Fibroblast of the conjunctiva (primary cell): ENCODE measurements at regions not wholly inside any gene's neighbourhood (a gene's known extent, or its start where the extent isn't known, plus 50 kb on each side); places are given as distances from the start of the nearest gene placed in this dataset.
"Not testable (repeated sequence)": the region's sequence is repeated elsewhere in the genome, so short reads cannot be mapped to it uniquely, and the experiment has no call there.

ENCODE experiments used
- DNase-seq: peaks from one replicate; pipeline ENCODE4 v3.0.0-alpha.2; 2010; ENCODE audit warnings: low read depth

DNA sequence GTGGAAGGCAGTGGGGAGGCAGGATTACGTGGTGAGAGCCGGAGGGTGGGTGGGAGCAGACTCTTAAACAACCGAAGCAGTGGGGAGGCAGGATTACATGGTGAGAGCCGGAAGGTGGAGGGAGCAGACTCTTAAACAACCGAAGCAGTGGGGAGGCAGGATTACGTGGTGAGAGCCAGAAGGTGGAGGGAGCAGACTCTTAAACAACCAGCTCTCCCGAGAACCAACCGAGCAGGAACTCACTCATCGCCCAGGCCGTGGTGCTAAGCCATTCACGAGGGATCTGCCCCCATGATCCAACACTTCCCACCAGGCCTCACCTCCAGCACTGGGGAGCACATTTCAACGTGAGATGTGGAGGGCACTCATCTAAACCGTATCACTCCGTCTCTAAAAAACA is 87.7 kb downstream of the RTP5 start:
- no peak for DNase-seq

DNA sequence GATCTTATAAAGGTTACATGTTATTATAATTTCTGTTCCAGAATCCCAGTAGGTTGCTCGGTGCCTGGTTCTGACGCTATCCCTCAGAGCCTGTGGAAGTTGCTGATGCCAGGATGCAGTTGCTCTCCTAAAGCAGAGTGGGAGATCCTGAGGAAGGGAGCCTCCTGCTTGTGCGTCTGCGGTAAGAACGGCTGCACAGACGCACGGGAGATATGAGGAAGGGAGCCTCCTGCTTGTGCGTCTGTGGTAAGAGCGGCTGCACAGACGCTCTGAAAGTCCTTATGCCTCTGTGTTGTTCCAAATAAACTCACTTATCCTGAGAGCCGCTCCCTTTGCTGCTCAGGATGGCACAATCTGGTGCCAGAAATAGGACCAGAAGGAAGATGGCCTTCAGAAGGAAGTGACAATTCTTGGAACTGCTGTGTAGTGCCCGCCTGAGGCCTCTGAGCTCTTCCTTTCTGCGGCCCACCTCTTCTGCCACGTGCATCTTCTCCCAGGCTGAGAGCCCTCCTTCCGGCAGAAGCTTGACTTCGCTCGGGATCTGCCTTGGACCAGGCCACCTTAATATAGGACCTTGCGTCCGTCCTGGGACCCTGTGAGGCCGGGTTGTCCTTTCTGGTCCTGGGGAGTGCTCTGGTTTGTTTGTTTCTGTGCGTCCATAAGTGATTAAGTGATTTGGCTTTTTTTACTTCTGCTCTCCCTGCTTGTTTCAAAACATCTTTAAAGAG is 89.5 kb downstream of the RTP5 start:
- DNase-seq, result no peak

DNA sequence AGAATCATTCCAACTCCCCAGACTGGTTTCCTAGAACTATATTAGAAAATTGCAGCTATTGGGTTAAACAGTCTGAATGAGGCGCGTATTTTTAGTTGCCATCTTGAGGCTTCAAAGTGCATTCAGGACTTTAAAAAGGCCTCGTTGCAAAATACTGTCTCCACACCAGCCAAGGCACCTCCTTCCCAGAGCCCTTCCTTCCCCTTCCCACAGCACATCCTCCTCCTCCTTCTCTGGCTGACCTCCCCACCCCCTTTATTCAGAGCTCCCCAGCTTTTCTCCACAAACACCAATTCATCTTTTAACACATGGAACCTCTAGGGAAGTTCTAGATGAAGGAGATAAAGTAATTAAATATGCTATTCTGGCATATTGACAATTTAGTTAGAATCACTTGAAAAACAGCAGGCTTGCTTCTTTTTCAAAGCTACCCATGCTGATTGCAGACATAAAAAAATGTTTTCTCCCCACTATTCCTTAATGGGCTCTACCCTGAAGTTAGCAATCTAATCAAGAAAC is 90.3 kb downstream of the RTP5 start:
- DNase-seq, result no peak

DNA sequence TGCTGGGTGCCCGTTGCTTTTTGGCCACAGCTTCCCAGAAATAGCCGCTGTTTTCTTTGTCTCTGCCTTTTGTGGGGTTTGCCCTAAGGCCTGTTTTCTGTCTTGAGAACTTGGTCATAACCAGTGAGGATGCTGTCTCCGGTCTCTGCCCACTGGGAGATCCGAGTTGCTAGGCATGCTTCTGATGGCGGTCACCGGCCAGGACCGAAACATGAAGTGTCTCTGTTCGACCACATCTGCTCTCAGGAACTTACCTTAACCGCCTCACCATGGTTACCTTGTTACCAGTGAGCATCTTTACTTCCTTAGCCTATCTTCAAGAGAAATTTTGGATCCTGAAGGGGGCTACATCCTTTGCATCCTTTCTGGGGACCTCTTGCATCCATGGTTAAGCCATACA is 91.9 kb downstream of the RTP5 start:
- DNase-seq, result no peak

DNA sequence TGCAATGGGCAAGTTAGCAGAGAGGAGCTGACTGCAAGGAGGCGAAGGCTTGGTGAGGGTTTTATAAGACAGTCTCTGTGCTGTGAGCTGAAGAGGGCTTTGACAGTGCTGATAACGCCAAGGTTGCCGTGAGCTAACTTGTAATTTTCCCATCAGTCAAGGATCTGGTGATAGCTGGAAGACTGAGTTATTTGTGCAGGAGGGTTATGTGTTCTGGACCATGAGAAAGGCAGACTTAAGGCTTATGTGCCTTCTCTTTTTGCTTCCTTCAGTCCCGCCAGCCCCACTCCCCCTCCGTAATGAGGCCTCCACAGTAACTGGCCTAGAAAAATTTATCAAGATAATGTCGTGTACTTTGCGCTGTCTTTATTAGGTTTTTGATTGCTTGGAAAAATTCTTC is 94.6 kb downstream of the RTP5 start:
- no peak for DNase-seq

DNA sequence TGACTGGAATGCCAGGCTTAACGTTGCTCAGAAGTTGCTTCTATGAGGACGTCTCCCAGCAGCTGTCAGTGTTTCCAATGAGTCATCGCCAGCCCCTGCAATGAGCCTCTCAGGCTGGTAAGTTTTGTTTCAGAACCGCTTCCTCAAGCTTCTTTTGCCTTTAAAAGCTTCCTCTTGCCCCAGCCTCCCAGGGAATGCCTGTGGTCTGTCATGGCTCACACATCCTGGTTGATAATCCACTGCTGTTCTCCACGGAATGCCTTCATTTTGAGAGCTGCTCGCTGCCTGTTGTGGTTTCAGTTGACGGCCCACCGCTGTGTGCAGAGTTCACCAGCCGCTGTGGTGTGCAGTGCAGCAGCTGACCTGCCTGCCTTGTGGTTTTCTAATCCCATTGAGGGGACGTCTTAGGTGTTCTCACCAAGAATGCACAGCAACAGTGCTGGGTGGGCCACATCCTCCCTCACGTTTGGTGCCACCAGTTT is 96.4 kb downstream of the RTP5 start:
- peak; percentile 90 for DNase-seq

DNA sequence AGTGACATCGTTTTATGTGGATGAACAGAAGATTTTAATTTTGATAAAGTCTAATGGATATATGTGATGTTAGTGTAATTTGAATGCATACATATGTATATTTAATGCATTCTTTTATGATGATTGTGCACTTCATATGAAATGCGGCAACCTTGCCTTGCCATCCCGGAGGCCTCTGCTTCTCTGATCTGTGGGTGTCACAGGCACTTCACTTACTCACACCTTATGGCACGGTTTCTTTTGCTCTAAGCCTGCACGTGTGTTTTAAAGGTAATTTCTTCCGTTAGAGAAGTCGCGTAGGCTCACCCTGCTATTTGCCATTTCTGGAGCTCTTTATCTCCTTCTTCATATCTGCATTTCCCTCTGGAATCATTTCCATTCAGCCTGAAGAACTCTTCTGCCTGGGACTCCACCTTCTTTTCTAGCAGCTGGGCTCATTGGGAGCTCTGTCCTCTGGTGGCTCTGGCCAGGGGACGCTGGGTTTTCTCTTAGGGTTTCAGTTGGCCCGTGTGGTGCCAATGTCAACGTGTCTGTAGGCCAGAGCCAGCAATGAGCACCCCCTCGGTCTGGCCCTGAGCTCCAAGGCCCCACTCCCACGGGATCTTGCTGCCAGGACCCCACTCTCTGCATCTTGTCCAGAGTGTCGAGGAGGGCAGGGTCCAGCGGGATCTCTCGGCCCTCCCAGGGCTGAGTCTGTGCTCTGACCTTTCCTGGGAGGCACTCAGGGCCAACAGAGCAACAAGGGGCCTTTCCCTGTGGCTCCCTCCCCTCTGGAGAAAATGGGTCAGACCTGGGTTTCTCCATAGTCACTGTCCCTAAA is 97.3 kb downstream of the RTP5 start:
- DNase-seq, result no peak

DNA sequence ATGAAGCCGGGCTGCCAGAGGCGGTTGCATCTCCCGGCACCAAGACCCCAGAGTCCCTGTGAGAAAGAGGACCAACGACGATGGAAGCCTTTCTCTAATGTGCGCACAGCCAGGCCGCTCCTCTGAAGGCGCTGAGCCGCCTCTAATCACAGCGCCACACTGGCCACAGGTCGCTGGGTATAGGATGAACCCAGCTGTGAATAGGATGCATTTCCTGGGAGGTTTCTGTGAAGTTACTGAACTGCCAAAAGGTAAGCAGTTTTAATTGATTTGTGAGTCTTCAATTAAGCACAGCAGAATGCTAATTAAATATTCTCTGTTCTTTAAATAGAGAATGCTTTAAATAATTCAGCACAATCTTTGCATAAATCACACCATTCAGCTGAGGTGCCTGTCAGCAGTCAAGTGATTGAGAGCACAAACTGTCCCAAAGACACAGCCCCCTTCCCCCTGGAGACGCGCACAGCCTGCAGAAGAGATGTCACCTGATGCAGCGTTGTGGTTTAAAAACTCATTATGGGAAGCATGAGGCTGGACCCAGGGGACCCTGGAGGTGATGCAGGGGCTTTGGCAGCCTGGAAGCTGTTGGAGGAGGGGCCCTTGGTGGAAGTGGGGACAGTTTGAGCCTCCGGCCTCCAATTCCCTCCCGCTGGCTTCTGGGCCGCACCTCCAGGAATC is 98.1 kb downstream of the RTP5 start:
- no peak for DNase-seq

DNA sequence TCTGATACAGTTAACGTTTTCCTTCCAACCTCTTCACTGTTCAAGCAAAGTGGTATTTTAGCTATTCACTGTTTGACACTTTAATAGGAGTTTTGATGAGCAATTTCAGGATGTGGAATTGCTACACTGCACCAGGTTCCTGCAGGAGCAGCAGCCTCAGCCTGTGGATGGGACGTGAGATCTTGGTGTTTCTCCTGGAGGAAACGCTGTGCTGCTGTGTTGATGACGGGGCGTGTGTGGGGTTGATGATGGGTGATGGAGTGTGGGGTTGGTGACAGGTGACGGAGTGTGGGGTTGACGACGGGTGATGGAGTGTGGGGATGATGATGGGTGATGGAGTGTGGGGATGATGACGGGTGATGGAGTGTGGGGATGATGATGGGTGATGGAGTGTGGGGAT is 98.9 kb downstream of the RTP5 start:
- no peak for DNase-seq

DNA sequence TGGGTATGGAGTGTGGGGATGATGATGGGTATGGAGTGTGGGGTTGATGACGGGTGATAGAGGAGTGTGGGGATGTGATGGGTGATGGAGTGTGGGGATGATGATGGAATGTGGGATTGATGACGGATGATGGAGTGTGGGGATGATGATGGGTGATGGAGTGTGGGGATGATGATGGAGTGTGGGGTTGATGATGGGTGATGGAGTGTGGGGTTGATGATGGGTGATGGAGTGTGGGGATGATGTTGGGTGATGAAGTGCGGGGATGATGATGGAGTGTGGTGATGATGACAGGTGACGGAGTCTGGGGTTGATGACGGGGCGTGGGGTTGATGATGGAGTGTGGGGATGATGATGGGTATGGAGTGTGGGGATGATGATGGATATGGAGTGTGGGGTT is 99.7 kb downstream of the RTP5 start:
- DNase-seq, result not testable (repeated sequence)

DNA sequence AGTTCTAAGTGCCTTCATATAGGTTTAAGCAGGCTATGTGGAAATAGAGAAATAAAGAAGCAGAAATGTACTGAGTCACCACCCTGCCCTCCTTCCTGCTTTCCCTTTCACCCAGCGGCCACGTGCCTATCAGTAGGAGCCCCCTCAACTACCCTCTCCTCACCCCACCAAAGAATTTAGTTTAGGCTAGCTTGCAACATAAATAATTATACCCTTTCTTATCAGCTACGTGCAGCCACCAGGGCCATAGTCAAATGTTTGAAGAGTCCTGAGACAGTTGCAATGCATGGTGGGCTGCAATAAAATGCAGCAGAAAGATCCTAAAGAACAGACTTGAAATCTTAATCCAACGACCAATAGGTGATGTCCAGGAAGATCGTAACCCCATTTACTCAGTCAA is 101.2 kb downstream of the RTP5 start:
- no peak for DNase-seq

DNA sequence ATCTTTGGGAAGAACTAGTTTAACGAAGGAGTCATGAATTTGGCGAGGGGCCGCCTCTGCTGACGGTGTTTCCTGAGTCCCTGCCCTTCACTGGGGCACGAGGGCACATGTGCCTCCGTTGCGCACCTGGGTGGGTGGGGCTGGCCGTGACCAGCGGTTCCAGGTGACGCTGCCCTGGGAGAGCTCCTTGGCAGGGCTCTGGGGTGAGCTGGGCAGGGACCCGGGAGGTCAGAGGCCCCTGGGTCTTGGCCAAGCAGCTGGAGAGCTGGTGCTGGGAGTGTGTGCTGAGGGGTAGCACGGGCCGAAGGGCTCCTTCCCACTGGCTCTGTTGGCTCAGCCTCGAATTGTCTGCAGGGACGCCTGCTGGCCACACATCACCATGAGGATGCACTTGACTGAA is 104.6 kb downstream of the RTP5 start:
- no peak for DNase-seq

DNA sequence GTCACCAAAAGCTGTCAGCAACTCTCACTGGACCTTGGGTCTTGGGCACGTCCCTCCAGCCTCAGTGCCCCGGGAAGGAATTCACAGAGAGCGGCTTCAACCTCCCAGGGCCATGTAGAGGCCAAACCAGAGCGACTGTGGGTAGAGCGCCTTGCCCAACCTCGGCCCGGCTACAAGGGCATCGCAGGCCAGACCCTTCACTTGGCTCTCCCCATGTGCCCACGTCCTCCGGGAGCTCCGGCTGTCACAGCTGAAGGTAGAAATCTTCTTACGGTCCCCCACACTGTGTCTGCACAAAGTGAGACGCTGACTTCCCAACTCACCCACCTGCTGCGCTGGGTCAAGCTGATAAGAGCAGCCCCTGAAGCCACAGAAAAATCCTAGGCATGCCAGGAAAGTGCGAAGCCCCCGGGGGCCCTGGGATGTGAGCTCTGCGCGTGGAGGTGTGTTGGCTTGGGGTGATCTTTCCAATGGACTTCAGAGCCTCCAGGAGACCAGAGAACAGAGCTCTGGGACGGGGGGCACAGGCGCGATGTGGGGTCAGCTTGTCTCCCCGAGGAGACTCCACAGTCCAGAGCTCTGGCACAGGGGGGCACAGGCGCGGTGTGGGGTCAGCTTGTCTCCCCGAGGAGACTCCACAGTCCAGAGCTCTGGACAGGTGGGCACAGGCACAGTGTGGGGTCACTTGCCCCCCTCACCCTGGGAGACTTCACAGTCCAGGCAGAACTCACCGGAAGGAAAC is 105.5 kb downstream of the RTP5 start:
- DNase-seq, result no peak

DNA sequence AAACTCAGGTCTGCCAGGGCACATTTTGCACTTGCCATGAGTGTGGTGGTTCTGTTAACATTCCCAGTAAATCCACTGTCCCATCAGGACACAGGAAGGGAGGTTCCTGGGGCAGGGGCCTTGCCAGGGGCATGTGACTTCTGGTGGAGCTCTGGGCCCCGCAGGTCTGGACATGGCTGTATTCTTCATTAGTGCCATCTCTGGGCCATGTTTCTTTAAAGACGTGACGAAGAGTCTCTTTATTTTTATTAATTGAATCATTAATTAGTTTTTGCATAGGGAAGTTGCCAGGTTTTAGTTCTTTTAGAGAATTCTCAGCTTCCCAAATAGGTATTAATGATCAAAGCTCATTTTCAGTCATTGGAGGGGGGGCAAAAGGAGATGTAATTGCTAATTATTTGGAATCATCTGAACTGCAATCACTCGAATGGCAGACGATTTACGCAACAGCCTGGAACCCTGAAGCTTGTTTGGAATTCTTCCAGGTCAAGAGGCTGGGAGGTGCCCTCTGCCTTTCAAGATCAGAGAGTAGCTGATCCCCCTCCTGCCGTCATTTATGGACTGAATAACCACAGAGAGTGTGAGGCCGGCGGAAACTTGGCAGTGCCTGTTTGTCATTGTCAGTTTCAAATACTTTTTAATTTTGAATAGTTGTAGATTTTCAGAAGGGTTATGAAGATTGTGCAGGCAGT is 106.2 kb downstream of the RTP5 start:
- no peak for DNase-seq

DNA sequence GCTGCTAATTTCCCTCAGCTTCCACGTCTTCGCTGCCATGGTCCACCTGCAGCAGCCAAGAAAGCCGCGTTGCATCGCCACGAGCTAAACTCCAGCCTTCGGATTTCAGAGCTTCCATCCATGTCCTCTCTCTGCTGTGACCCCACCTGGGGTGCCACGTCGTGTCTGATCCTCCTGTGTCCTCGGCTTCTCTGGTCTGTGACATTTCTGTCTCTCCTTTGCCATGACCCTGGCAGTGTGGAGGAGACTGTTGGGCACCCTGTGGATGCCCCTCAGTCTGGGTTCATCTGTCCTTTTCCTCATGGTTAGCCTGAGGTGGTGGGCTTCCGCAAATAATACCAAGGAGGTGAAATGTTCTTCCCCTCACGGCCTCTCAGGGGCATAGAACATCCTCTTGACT is 106.8 kb downstream of the RTP5 start:
- DNase-seq, result no peak

DNA sequence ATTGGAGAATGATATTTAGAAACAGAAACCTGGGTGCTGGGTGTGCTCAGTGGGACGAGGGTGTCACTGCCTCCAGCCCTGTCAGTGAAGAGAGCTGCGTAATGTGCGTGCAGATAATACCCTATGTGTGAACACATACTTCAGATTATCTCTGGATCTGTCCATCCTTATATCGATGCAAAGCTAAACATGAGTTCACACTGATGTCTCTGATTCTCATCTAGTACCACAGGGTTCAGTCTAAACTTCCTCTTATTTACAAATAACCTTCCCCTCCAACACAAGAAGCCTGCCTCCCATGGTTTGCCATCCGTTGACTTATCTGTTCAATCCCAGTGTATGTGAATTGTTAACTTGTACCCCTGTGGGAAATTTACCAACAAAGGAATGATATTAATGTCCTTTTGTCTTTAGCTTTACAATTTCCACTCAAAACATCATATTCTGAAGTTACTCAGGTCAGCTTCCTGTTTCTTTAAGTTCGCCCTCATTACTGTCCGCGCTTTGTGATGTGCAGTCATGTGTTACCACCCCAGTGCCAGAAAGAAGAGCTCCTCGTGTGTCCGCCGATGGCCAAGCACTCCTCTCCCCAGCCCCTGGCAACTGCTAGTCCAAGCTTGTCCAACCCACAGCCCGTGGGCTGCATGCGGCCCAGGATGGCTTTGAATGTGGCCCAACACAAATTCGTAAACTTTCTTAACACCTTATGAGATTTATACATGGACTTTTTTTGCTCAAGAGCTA is 108.2 kb downstream of the RTP5 start:
- DNase-seq, result no peak

DNA sequence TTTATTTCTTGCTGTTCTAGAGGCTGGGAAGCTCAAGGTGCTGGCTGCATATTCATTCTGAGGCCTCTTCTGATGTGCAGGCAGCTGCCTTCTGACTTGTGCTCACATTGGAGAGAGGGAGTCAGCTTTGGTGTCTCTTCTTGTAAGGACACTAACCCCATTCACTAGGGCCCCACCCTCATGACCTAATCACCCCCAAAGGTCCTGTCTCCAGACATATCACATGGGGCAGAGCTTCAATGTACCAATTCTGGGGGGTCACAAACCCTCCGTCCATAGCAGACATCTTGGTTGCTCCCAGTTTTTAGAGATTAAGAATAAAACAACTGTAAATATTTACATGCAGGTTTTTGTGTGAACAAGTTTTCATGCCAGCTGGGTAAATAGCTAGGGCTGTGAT is 109.1 kb downstream of the RTP5 start:
- DNase-seq, result no peak

DNA sequence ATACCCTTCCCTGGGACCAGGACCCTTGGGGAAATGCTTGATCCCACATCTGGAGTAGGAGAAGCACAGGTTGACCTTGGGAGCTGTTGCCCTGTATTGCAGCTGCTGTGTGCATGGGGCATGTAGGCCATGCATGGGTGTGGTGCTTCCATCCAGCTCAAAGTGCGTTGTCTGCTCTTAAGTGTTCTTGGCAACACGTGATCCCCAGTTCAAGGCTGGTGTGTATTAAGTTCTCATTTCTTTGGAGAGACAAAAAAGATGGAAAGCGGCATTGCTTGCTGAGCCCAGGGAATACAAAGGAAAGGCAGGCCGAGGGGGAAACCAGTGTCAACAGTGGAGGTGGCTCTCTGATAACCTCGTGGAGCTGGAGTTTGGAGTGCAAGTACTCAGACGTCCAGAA is 110.7 kb downstream of the RTP5 start:
- no peak for DNase-seq

DNA sequence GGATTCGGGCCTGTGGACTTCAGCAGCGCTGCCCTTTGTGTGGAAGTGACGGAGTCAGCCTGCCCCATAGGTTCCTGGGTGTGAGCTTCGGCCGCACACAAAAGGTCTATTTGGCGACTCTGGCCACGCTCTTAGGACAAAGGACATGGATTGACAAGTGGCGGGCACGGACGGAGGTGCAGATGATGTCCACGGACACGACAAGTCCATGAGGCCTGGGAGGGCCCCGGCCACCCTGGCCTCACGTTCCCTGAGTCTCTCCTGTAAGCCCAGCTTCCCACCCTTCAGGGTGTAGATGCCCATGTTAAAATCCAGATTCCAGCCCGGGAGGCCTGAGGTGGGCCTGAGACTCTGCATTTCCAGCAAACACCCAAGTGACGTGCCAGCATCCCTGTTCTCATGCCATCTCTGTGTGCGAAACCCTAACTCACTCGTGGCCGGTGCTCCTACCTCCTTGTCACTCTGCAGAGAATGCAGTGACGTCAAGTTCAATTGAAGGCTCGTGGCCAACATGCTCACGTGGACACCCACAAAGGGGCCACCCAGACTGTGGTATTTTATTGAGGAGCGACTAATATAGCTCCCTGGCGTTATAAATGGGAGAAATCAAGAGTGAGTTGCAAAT is 111.7 kb downstream of the RTP5 start:
- no peak for DNase-seq
